Cardiac muscle cell (in vitro differentiated cells and primary cell): ENCODE measurements at regions not wholly inside any gene's neighbourhood (a gene's known extent, or its start where the extent isn't known, plus 50 kb on each side); places are given as distances from the start of the nearest gene placed in this dataset.

Source experiments
- DNase-seq, 2 donors: peaks; one replicate each; pipeline versions ENCODE4 v3.0.0 to v3.0.0-alpha.2; 2010 to 2017; ENCODE audit warnings: low read depth in 1 of 2, low spot score in 1 of 2
- H3K27ac ChIP-seq: fragments of 200-600 bp; sonication (generic); 2 replicates; pipeline ENCODE4 v1.5.1; 2016
- H3K27me3 ChIP-seq: fragments of 200-600 bp; sonication (generic); 2 replicates; pipeline ENCODE4 v1.6.0; 2016; ENCODE audit warnings: control low read depth
- H3K36me3 ChIP-seq: fragments of 200-600 bp; sonication (generic); 2 replicates; pipeline ENCODE4 v1.5.1; 2016; ENCODE audit warnings: control low read depth
- H3K4me1 ChIP-seq: fragments of 200-600 bp; sonication (generic); 2 replicates; pipeline ENCODE4 v1.8.1; 2017; ENCODE audit warnings: low read depth, mild to moderate bottlenecking, mixed run types
- H3K4me3 ChIP-seq: fragments of 200-600 bp; sonication (generic); 2 replicates; pipeline ENCODE4 v1.5.1; 2016; ENCODE audit warnings: mild to moderate bottlenecking
- H3K9me3 ChIP-seq: fragments of 200-600 bp; sonication (generic); 2 replicates; pipeline ENCODE4 v1.5.1; 2017; ENCODE audit warnings: low read depth, mild to moderate bottlenecking, control low read depth
- TF ChIP-seq, protein P1 (sequence below): IDR thresholded peaks from 2 replicates; pipeline ENCODE4 v1.5.1; 2012; ENCODE audit warnings: low read depth, mild to moderate bottlenecking, low read length

DNA sequence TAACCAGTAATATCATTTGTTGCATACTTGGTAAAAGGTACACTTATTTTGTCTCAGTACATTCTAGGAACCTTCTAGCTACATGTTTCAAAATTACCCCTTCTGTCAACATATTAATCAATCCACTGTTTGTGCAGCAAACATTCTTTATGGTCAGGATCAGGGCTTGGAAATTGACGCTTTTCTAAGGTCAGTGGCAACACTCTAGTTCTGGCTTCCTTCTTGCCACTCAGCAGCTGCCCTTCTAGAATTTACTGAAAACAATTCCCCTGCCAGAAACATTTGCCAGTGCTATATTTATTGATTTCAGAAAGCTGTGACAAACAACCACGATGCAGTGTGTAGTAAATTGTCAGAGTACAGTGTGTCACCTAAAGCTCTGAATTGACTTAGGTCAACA is 84.7 kb upstream of the FBXL4 start:
- no peak for DNase-seq
- Histone ChIP-seq H3K27me3 (no peaks in the 10 kb centered on the region), H3K36me3 (no peaks in the 10 kb centered on the region), H3K4me1 (peaks cover 17% of the 10 kb centered on the region), H3K4me3 (no peak overlapping the region), H3K9me3 (no peaks in the 10 kb centered on the region), H3K27ac (peak overlapping the region; percentile 51)
- TF ChIP-seq, protein P1, sequence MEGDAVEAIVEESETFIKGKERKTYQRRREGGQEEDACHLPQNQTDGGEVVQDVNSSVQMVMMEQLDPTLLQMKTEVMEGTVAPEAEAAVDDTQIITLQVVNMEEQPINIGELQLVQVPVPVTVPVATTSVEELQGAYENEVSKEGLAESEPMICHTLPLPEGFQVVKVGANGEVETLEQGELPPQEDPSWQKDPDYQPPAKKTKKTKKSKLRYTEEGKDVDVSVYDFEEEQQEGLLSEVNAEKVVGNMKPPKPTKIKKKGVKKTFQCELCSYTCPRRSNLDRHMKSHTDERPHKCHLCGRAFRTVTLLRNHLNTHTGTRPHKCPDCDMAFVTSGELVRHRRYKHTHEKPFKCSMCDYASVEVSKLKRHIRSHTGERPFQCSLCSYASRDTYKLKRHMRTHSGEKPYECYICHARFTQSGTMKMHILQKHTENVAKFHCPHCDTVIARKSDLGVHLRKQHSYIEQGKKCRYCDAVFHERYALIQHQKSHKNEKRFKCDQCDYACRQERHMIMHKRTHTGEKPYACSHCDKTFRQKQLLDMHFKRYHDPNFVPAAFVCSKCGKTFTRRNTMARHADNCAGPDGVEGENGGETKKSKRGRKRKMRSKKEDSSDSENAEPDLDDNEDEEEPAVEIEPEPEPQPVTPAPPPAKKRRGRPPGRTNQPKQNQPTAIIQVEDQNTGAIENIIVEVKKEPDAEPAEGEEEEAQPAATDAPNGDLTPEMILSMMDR: no peak

DNA sequence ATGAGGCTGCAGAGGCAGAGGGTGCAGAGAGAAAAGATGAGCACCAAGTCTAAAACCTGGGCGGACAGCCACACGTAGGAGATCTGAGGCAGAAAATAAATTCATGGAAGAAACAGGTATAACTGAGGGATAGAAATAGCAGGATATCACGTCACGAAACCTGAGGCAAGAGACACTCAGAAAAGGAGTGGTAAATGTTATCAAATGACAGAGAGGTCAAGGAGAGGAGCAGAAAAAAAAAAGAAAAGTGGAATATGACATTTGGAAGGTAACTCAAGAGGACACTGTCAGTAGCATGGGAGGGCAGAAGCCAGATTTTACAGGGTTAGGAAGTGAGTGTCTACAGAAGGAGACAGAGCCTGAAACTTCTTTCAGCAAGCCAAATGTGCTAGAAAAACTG is 84.2 kb upstream of the FBXL4 start:
- no peaks in the 10 kb centered on the region for H3K27me3 ChIP-seq
- DNase-seq: no peak
- no peaks in the 10 kb centered on the region for H3K36me3 ChIP-seq
- H3K4me3 ChIP-seq: no peak overlapping the region
- H3K9me3 ChIP-seq: no peaks in the 10 kb centered on the region
- TF ChIP-seq, protein P1: no peak
- H3K4me1 ChIP-seq: peaks cover 17% of the 10 kb centered on the region
- peak overlapping the region; percentile 51 for H3K27ac ChIP-seq

DNA sequence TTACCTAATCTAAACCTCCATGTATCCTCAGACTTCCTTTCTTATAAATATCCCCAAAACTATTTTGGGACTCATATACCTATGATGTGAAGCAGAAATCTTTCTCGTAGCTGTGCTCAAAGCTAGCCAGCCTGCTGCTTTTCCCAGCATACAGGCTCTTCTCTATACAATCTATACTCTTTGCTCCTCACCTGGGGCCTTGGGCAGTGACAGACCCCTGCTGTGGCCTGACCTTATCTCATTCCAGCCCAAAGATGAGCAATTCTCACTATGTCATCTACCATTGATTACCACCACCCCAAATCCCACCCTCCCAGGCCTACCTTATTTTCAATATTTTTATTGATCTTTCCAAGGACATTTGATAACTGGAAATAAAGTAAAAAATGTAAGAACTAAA is 83.2 kb upstream of the FBXL4 start:
- Histone ChIP-seq H3K36me3 (no peaks in the 10 kb centered on the region), H3K9me3 (no peaks in the 10 kb centered on the region), H3K4me3 (no peak overlapping the region), H3K27ac (no peak overlapping the region), H3K27me3 (no peaks in the 10 kb centered on the region), H3K4me1 (peaks cover 17% of the 10 kb centered on the region)
- no peak for DNase-seq
- TF ChIP-seq, protein P1: no peak

DNA sequence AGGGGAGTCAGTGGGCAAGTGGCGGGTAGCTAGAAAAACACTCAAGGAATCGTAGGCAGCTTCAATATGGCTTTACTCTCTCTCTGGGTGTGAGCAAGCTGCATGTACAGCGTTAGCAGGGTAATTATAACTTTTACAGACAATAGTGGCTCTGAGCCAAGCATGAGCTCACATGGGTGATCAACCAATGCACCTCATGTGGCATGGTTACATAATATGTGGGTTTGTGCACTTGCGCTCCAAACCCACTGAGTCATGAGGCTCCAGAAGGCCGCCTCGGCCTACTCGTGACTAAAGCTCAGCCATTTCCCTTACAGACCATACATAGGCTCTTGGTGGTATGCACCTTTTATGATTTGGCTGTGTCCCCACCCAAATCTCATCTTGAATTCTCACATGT is 78.4 kb upstream of the FBXL4 start:
- H3K4me3 ChIP-seq: no peak overlapping the region
- no peaks in the 10 kb centered on the region for H3K36me3 ChIP-seq
- no peak for DNase-seq
- no peaks in the 10 kb centered on the region for H3K27me3 ChIP-seq
- TF ChIP-seq, protein P1: no peak
- no peak overlapping the region for H3K27ac ChIP-seq
- no peaks in the 10 kb centered on the region for H3K9me3 ChIP-seq
- H3K4me1 ChIP-seq: peaks cover 3% of the 10 kb centered on the region

DNA sequence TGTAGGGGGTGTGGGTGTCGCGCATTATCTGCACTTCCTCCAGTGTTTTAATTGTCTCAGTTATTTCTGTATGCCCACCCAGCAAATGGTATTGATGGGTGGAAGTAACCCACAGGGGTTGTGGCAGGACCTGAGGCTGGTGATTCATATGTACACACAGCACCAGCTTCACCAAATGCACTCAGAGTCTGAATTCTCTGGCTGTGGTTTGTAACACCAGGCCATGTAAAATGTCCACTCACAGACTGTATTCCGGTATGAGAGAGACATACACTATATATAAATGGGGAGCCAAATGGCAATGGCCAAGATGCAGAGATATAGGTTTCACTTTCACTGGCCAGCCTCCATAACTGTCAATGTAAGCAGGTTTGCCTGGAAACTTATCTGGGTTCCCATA is 76.3 kb upstream of the FBXL4 start:
- Histone ChIP-seq H3K27ac (no peak overlapping the region), H3K27me3 (no peaks in the 10 kb centered on the region), H3K9me3 (no peaks in the 10 kb centered on the region), H3K36me3 (no peaks in the 10 kb centered on the region), H3K4me1 (no peaks in the 10 kb centered on the region), H3K4me3 (no peak overlapping the region)
- DNase-seq: no peak
- TF ChIP-seq, protein P1: no peak

DNA sequence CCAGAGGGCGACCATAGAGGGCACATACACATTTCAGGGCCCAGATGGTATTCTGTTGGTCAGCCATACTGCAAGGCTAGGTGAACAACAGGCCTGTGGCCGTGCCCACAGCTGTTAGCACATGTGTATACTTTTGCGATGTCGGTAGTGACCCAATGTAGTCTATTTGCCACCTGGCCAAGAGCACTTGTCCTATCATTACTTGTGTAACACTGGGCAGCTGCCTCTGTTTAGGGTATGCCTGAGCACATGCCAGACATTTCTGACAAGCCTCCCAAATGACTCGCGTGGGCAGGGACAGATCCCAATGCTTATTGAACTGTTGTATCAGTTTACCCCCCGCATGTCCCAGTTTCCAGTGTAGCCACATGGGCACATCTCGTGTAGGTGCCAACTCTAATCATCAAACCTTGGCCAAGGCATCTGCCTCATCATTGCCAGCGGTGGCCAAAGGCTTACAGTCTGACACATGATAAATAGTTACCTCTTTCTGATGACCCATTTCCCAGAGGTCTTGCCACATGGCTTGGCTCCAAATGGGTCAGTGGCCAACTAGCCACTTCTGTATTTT is 74.4 kb upstream of the FBXL4 start:
- Histone ChIP-seq H3K4me3 (no peak overlapping the region), H3K27ac (no peak overlapping the region), H3K36me3 (no peaks in the 10 kb centered on the region), H3K27me3 (no peaks in the 10 kb centered on the region), H3K4me1 (no peaks in the 10 kb centered on the region), H3K9me3 (no peaks in the 10 kb centered on the region)
- no peak for DNase-seq
- TF ChIP-seq, protein P1: no peak
